TTC549 (cell line): ENCODE measurements at regions not wholly inside any gene's neighbourhood (a gene's known extent, or its start where the extent isn't known, plus 50 kb on each side); places are given as distances from the start of the nearest gene placed in this dataset.
A peak's percentile ranks its signal among the peaks of the same experiment; 100 is the strongest.
"Not testable (repeated sequence)": the region's sequence is repeated elsewhere in the genome, so short reads cannot be mapped to it uniquely, and the experiment has no call there.

Experiments
- FAIRE-seq: peaks from 2 replicates; lab custom pipeline; 2012; peaks lifted over from hg19 to GRCh38; lab: Jason Lieb, UNC

- FAIRE-seq, result no peak
These were observed 93.7 kb upstream of the THUMPD2 start for GRCh38 chr2:39872748-39873147.

- peak; percentile 96 for FAIRE-seq
These were observed 92.3 kb upstream of the THUMPD2 start for GRCh38 chr2:39871291-39871761.

GRCh38 chr2:39870871-39871270, 91.8 kb upstream of the THUMPD2 start:
- no peak for FAIRE-seq

- no peak for FAIRE-seq
These were observed 88.2 kb upstream of the THUMPD2 start for GRCh38 chr2:39867268-39867667.

- FAIRE-seq, result no peak
These were observed 86.7 kb upstream of the THUMPD2 start for GRCh38 chr2:39865751-39866150.

- FAIRE-seq, result not testable (repeated sequence)
These were observed 84.6 kb upstream of the THUMPD2 start for GRCh38 chr2:39863672-39864071.

GRCh38 chr2:39860538-39860937, 81.5 kb upstream of the THUMPD2 start:
- no peak for FAIRE-seq

- no peak for FAIRE-seq
These were observed 79.6 kb upstream of the THUMPD2 start for GRCh38 chr2:39858677-39859076.

GRCh38 chr2:39855856-39856255, 76.8 kb upstream of the THUMPD2 start:
- FAIRE-seq, result no peak

- no peak for FAIRE-seq
These were observed 75.7 kb upstream of the THUMPD2 start for GRCh38 chr2:39854771-39855170.

- FAIRE-seq, result no peak
These were observed 73.8 kb upstream of the THUMPD2 start for GRCh38 chr2:39852831-39853230.

- no peak for FAIRE-seq
These were observed 72.6 kb upstream of the THUMPD2 start for GRCh38 chr2:39851651-39852110.

GRCh38 chr2:39851251-39851650, 72.2 kb upstream of the THUMPD2 start:
- peak; percentile 96 for FAIRE-seq

GRCh38 chr2:39849982-39850526, 71.0 kb upstream of the THUMPD2 start:
- no peak for FAIRE-seq

- FAIRE-seq, result no peak
These were observed 70.0 kb upstream of the THUMPD2 start for GRCh38 chr2:39849064-39849463.

GRCh38 chr2:39845460-39846146, 66.5 kb upstream of the THUMPD2 start:
- no peak for FAIRE-seq

GRCh38 chr2:39839261-39839848, 60.3 kb upstream of the THUMPD2 start:
- no peak for FAIRE-seq

- FAIRE-seq, result no peak
These were observed 59.5 kb upstream of the THUMPD2 start for GRCh38 chr2:39838589-39838988.

- peak; percentile 42 for FAIRE-seq
These were observed 58.9 kb upstream of the THUMPD2 start for GRCh38 chr2:39837856-39838453.

- no peak for FAIRE-seq
These were observed 57.6 kb upstream of the THUMPD2 start for GRCh38 chr2:39836638-39837037.

- no peak for FAIRE-seq
These were observed 55.4 kb upstream of the THUMPD2 start for GRCh38 chr2:39834426-39834825.

- FAIRE-seq, result not testable (repeated sequence)
These were observed 51.6 kb upstream of the THUMPD2 start for GRCh38 chr2:39830610-39831009.
